Epithelial cell of proximal tubule (primary cell): ENCODE measurements at regions not wholly inside any gene's neighbourhood (a gene's known extent, or its start where the extent isn't known, plus 50 kb on each side); places are given as distances from the start of the nearest gene placed in this dataset.
"Not testable (repeated sequence)": the region's sequence is repeated elsewhere in the genome, so short reads cannot be mapped to it uniquely, and the experiment has no call there.

Experiments used
- DNase-seq: peaks from one replicate; pipeline ENCODE4 v3.0.0-alpha.2; 2011; ENCODE audit warnings: low read depth
- H3K4me3 ChIP-seq: 2 replicates; pipeline ENCODE4 v1.5.1; 2011; ENCODE audit warnings: low read depth, mild to moderate bottlenecking, low read length
- TF ChIP-seq, protein P1 (sequence below): conservative IDR thresholded peaks from 2 replicates; pipeline ENCODE4 v1.5.1; 2012; ENCODE audit warnings: low read depth, mild to moderate bottlenecking, low read length

DNA sequence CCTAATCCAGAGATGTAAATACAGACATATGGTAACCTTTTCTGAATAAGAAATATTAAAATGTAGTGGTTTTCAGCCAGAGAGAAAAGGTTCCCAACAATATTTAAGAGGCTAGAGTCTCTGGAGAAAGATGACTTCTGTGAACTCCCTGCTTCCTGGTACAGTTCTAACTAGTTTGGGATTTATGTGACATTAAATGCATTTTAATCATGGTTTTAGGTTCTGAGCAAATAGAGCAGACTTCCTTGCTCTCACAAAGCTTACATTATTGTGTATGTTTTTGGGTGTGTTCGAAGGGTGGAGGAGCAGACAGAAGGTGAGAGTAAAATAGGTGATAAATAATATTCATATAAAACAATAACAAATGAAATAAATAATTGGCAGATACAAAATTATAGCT is 250.1 kb upstream of the LUZP2 start:
- no peak for DNase-seq
- TF ChIP-seq, protein P1, sequence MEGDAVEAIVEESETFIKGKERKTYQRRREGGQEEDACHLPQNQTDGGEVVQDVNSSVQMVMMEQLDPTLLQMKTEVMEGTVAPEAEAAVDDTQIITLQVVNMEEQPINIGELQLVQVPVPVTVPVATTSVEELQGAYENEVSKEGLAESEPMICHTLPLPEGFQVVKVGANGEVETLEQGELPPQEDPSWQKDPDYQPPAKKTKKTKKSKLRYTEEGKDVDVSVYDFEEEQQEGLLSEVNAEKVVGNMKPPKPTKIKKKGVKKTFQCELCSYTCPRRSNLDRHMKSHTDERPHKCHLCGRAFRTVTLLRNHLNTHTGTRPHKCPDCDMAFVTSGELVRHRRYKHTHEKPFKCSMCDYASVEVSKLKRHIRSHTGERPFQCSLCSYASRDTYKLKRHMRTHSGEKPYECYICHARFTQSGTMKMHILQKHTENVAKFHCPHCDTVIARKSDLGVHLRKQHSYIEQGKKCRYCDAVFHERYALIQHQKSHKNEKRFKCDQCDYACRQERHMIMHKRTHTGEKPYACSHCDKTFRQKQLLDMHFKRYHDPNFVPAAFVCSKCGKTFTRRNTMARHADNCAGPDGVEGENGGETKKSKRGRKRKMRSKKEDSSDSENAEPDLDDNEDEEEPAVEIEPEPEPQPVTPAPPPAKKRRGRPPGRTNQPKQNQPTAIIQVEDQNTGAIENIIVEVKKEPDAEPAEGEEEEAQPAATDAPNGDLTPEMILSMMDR, result no peak
- H3K4me3 ChIP-seq, result no peak overlapping the region

DNA sequence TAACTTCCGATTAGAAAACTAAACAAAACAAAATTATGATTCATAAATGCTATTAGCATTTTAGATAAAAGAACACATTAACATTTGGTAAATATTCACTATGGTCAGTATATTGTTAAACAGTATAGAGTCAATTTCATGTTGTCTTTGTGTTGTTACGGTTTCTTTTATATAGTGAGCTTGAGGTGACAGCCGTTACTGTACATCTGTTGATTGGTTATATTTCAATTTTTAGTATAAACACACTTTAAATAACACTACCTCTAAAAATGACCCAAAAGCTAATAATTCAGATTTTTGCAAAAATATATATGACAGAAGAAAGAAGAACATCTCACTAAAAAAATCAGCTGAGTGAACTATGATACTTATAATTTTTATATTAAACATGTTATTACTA is 249.0 kb upstream of the LUZP2 start:
- H3K4me3 ChIP-seq, result no peak overlapping the region
- TF ChIP-seq, protein P1, result no peak
- no peak for DNase-seq

DNA sequence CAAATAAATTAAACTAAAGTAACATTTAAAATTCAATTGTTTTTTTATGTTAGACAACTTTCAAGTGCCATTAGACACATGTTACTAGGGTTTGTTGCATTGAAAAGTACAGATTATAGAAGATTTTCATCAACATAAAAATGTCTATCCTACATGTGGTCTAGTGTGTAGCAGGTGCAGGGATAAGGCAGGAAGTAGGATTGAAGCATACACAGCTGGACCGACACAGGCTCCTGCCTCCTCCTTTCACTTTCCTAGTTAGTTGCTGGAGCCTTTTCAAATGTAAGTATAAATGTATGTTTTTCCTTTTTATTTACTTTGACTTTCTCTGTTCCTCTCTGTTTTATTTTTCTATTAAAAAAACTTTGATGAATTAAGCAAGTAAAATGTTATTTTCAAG is 246.9 kb upstream of the LUZP2 start:
- H3K4me3 ChIP-seq, result no peak overlapping the region
- no peak for DNase-seq
- TF ChIP-seq, protein P1, result no peak

DNA sequence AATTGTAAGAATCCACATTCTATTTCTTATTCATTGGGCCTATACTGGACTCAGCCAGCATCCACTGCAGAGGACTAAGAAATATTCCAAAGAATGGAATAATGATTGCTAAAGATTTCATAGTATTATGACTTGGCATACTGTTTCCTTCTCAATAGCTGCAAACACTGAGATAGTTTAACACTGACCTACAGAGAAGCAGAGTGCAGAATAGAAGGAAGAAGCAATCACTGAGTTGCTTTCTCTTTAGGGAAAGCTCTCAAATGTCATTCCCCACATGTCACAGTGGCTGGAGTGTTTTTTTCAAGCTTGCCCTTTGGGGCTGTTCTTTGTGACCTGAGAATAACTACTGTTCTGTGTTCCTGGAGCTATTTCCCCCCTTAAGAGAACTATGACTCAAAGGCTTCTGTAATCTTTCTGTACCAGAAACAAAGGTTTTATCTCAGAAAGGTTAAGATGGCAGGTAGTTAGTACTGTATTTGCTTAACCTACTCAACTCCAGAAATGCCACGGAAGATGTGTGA is 243.6 kb upstream of the LUZP2 start:
- no peak overlapping the region for H3K4me3 ChIP-seq
- TF ChIP-seq, protein P1, result no peak
- no peak for DNase-seq

DNA sequence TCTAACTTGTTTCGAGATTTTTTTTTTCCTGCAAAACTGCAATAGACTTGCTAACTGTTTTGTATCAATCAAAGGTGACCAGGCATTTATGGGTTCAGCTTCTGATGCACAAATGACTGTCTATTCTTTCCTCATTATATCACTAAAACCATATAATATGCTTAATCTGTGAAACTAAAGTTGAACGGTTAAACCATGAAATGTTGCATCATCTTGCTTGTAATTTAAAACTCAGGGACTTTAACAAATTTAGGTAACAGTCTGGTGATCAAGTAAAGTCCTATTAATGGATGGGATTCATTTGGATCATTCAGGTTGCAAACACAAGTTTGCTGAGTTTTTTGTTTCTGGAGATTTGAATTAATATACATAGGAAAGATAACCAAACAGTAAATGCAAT is 232.0 kb upstream of the LUZP2 start:
- TF ChIP-seq, protein P1, result no peak
- DNase-seq, result no peak
- no peak overlapping the region for H3K4me3 ChIP-seq

DNA sequence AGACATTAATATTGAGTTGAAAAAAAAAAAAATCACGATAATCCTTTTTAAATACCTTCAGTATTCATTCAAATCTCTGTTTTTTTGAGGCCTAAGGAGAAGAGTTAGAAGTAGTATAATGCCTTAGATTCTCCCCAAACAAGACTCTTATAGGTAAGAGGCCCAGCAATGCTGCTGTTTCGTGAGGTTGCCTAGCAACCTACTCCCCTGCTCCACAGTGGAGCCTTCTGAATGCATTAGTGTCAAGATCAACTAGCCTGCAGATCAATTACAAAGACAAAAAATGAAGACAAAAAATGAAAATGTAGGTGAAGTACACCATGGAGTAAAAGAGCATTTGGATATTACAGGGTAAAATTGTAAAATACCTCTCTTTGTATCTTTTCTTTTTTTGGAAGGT is 229.8 kb upstream of the LUZP2 start:
- DNase-seq, result no peak
- TF ChIP-seq, protein P1, result no peak
- H3K4me3 ChIP-seq, result no peak overlapping the region

DNA sequence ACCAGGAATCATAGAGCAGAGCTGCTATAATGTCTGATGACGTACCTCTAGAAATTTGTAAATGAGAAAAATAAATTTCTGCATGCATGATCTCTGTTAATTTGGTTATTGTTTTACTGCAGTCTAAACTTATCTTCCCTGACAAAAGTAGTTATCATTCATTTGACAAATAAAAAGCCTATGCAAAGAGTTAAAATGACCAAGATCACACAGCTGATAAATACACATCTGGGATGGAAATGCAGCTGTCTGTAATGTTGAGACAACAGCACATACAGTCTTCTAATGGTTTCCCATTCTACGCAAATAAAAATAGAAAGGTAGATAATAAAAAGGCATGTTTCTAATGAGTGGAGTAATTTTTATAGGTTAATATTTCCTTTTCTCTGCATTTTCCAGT is 225.1 kb upstream of the LUZP2 start:
- TF ChIP-seq, protein P1, result no peak
- no peak for DNase-seq
- H3K4me3 ChIP-seq, result no peak overlapping the region

DNA sequence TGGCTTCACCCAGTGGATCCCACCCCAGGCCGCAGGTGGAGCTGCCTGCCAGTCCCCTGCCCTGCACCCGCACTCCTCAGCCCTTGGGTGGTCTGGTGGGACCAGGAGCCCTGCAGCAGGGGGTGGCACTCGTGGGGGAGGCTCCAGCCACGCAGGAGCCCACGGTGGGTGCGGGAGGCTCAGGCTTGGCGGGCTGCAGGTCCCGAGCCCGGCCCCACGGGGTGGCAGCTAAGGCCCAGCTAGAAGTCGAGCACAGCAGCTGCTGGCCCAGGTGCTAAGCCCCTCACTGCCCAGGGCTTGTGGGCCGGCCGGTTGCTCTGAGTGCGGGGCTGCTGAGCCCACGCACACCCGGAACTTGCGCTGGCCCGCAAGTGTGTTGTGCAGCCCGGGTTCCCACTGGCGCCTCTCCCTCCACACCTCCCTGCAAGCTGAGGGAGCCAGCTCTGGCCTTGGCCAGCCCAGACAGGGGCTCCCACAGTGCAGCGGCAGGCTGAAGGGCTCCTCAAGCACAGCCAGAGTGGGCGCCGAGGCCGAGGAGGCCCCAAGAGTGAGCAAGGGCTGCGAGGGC is 222.6 kb upstream of the LUZP2 start:
- not testable (repeated sequence) for H3K4me3 ChIP-seq, DNase-seq
